Upper lobe of right lung (tissue), 1 donor: ENCODE measurements at regions not wholly inside any gene's neighbourhood (a gene's known extent, or its start where the extent isn't known, plus 50 kb on each side); places are given as distances from the start of the nearest gene placed in this dataset.

Source experiments
- ATAC-seq: fragments of 200-7000 bp; cut with Tn5 transposase; one replicate; pipeline ENCODE4 v1.9.1; 2020; ENCODE audit warnings: mild to moderate bottlenecking, moderate library complexity
- DNase-seq: peaks from one replicate; pipeline ENCODE4 v3.0.0-alpha.2; 2020
- H3K27ac ChIP-seq: fragments of 200-600 bp; one replicate; pipeline ENCODE4 v1.8.0; 2022
- H3K27me3 ChIP-seq: fragments of 200-600 bp; one replicate; pipeline ENCODE4 v1.8.0; 2022; ENCODE audit warnings: mild to moderate bottlenecking
- H3K36me3 ChIP-seq: fragments of 200-600 bp; one replicate; pipeline ENCODE4 v1.8.0; 2022
- H3K4me1 ChIP-seq: fragments of 200-600 bp; one replicate; pipeline ENCODE4 v1.8.0; 2022
- H3K4me3 ChIP-seq: fragments of 200-600 bp; one replicate; pipeline ENCODE4 v1.8.0; 2022; ENCODE audit warnings: mild to moderate bottlenecking
- H3K9me3 ChIP-seq: fragments of 200-600 bp; one replicate; pipeline ENCODE4 v1.8.0; 2022
- CTCF ChIP-seq: fragments of 200-600 bp; IDR thresholded peaks from one replicate; pipeline ENCODE4 v1.8.0; 2022; ENCODE audit warnings: antibody characterized with exemption
- intact Hi-C: fragments of 100-400 bp; cut with DNase I; formaldehyde crosslinking; loops from one replicate; pipeline ENCODE4 v1.11.0; 2022
- donor health status: DM: no; HTN: yes; CAD: no; lungs with severe emphysema.

GRCh38 chr6:25107218-25107617 is 171.5 kb upstream of the RIPOR2 start:
- Histone ChIP-seq H3K27me3 (no peaks in the 10 kb centered on the region), H3K27ac (no peak overlapping the region), H3K4me3 (no peak overlapping the region), H3K36me3 (peaks cover 93% of the 10 kb centered on the region), H3K4me1 (peaks cover under 1% of the 10 kb centered on the region), H3K9me3 (no peaks in the 10 kb centered on the region)
- ATAC-seq (no peak), DNase-seq (no peak)
- intact Hi-C loops = no loop called here
- no peak for TF ChIP-seq CTCF

- H3K4me1 ChIP-seq = peaks cover 4% of the 10 kb centered on the region
- H3K4me3 ChIP-seq = no peak overlapping the region
- intact Hi-C loops = no loop called here
- H3K36me3 ChIP-seq = peaks cover 76% of the 10 kb centered on the region
- H3K27me3 ChIP-seq = no peaks in the 10 kb centered on the region
- no peak for ATAC-seq
- no peak for TF ChIP-seq CTCF
- DNase-seq = no peak
- no peaks in the 10 kb centered on the region for H3K9me3 ChIP-seq
- peak overlapping the region; percentile 25 for H3K27ac ChIP-seq
Measured at GRCh38 chr6:25111782-25112181, 167.4 kb upstream of the CARMIL1 start.

- DNase-seq = no peak
- intact Hi-C loops = no loop called here
- Histone ChIP-seq H3K9me3 (no peaks in the 10 kb centered on the region), H3K36me3 (peaks cover 70% of the 10 kb centered on the region), H3K27me3 (no peaks in the 10 kb centered on the region), H3K27ac (no peak overlapping the region), H3K4me3 (no peak overlapping the region), H3K4me1 (peaks cover 4% of the 10 kb centered on the region)
- peak; percentile 52 for ATAC-seq
- TF ChIP-seq CTCF = no peak
Measured at GRCh38 chr6:25112322-25112773, 166.8 kb upstream of the CARMIL1 start.

- Histone ChIP-seq H3K27me3 (no peaks in the 10 kb centered on the region), H3K4me3 (no peak overlapping the region), H3K4me1 (peaks cover 4% of the 10 kb centered on the region), H3K36me3 (peaks cover 60% of the 10 kb centered on the region), H3K27ac (peak overlapping the region; percentile 8), H3K9me3 (no peaks in the 10 kb centered on the region)
- no peak for TF ChIP-seq CTCF
- ATAC-seq (no peak), DNase-seq (no peak)
- intact Hi-C loops = no loop called here
Measured at GRCh38 chr6:25113436-25113835, 165.7 kb upstream of the CARMIL1 start.

GRCh38 chr6:25118038-25118437 is 161.1 kb upstream of the CARMIL1 start:
- no peaks in the 10 kb centered on the region for H3K9me3 ChIP-seq
- H3K27ac ChIP-seq = no peak overlapping the region
- ATAC-seq (no peak), DNase-seq (no peak)
- H3K27me3 ChIP-seq = no peaks in the 10 kb centered on the region
- H3K4me3 ChIP-seq = no peak overlapping the region
- TF ChIP-seq CTCF = no peak
- H3K4me1 ChIP-seq = peaks cover 13% of the 10 kb centered on the region
- intact Hi-C loops = no loop called here
- peaks cover 20% of the 10 kb centered on the region for H3K36me3 ChIP-seq

GRCh38 chr6:25121186-25121585 is 158.0 kb upstream of the CARMIL1 start:
- DNase-seq (no peak), ATAC-seq (no peak)
- intact Hi-C loops = no loop called here
- Histone ChIP-seq H3K27ac (peak overlapping the region; percentile 48), H3K4me3 (no peak overlapping the region), H3K4me1 (peaks cover 13% of the 10 kb centered on the region), H3K9me3 (no peaks in the 10 kb centered on the region), H3K27me3 (no peaks in the 10 kb centered on the region), H3K36me3 (peaks cover 11% of the 10 kb centered on the region)
- TF ChIP-seq CTCF = no peak
